GM13976 (cell line): ENCODE measurements at regions not wholly inside any gene's neighbourhood (a gene's known extent, or its start where the extent isn't known, plus 50 kb on each side); places are given as distances from the start of the nearest gene placed in this dataset.

ENCODE experiments used
- DNase-seq: peaks from one replicate; pipeline ENCODE4 v3.0.0; 2012; ENCODE audit warnings: low spot score
- CTCF ChIP-seq: IDR thresholded peaks from 2 replicates; pipeline ENCODE4 v1.5.1; 2012; ENCODE audit warnings: borderline replicate concordance, mild to moderate bottlenecking; ENCODE audit not compliant: insufficient read depth; ENCODE audit errors: extremely low read depth, missing control alignments, control extremely low read depth
- in situ Hi-C: fragments of 300-500 bp; cut with MboI; formaldehyde crosslinking; loops from one replicate; pipeline ENCODE4 v1.12.0; 2022; ENCODE audit warnings: low sequenced_read_pairs, mixed read lengths, inconsistent platforms; ENCODE audit not compliant: unreplicated experiment

GRCh38 chr1:214715126-214715525 lies 112.1 kb downstream of the CENPF start:
- in situ Hi-C loops = no loop called here
- no peak for DNase-seq
- TF ChIP-seq CTCF = no peak

GRCh38 chr1:214717351-214717750 lies 114.4 kb downstream of the CENPF start:
- in situ Hi-C loops = no loop called here
- no peak for DNase-seq
- TF ChIP-seq CTCF = no peak

GRCh38 chr1:214718724-214719123 lies 115.7 kb downstream of the CENPF start:
- DNase-seq = no peak
- no peak for TF ChIP-seq CTCF
- in situ Hi-C loops = no loop called here

GRCh38 chr1:214719207-214719606 lies 116.2 kb downstream of the CENPF start:
- DNase-seq = no peak
- in situ Hi-C loops = no loop called here
- no peak for TF ChIP-seq CTCF

GRCh38 chr1:214720561-214720960 lies 117.6 kb downstream of the CENPF start:
- no peak for DNase-seq
- in situ Hi-C loops = no loop called here
- no peak for TF ChIP-seq CTCF

GRCh38 chr1:214727274-214727673 lies 124.3 kb downstream of the CENPF start:
- in situ Hi-C loops = no loop called here
- no peak for DNase-seq
- no peak for TF ChIP-seq CTCF
